B cell (primary cell): ENCODE measurements at regions not wholly inside any gene's neighbourhood (a gene's known extent, or its start where the extent isn't known, plus 50 kb on each side); places are given as distances from the start of the nearest gene placed in this dataset. TPM values are rescaled to one million over a fixed set of nuclear protein-coding genes. Genes with fewer than 3 reads are reported as not detected.

Experiments
- ATAC-seq: fragments of 200-7000 bp; cut with Tn5 transposase; one replicate; pipeline ENCODE4 v1.10.0; 2021; ENCODE audit warnings: low read depth, mild to moderate bottlenecking, moderate number of reproducible peaks, moderate library complexity
- CTCF ChIA-PET: fragments of 350-600 bp; sonication (Branson Sonifier 250); formaldehyde crosslinking; loops from one replicate; lab custom pipeline; 2021; ENCODE audit warnings: antibody characterized with exemption, inconsistent platforms; lab: Charles Lee
- POLR2A ChIA-PET: fragments of 350-600 bp; sonication (Branson Sonifier 250); formaldehyde crosslinking; loops from one replicate; lab custom pipeline; 2021; ENCODE audit warnings: antibody characterized with exemption; lab: Charles Lee
- DNase-seq: peaks from one replicate; pipeline ENCODE4 v3.0.0; 2013
- H2AFZ ChIP-seq: 2 replicates; pipeline ENCODE4 v1.6.1; 2012; ENCODE audit warnings: mild to moderate bottlenecking, low read depth, low read length; ENCODE audit not compliant: insufficient read depth, poor library complexity, severe bottlenecking
- H3K27ac ChIP-seq, 2 donors: 1 replicate in 1 of 2; 2 replicates in 1 of 2; pipeline ENCODE4 v1.5.1; 2012 to 2013; ENCODE audit warnings: low read length in 2 of 2, mild to moderate bottlenecking in 2 of 2, moderate library complexity in 1 of 2
- H3K27me3 ChIP-seq, 4 experiments: fragments of 200-600 bp in 1 of 4; sonication (generic) in 1 of 4; replicated peaks in 1 of 4; 1 replicate in 2 of 4; 2 replicates in 2 of 4; pipeline versions ENCODE4 v1.6.1 to v1.7.0; 2013 to 2016; ENCODE audit warnings: low read length in 3 of 4, mild to moderate bottlenecking in 2 of 4, mixed read lengths in 1 of 4, moderate library complexity in 1 of 4; ENCODE audit not compliant: insufficient read depth in 4 of 4, control insufficient read depth in 3 of 4; ENCODE audit errors: control extremely low read depth in 1 of 4
- H3K36me3 ChIP-seq, 2 experiments: replicated peaks in 1 of 2; 1 replicate in 1 of 2; 2 replicates in 1 of 2; pipeline versions ENCODE4 v1.6.1 to v1.7.1; 2013; ENCODE audit warnings: low read length in 1 of 2; ENCODE audit not compliant: insufficient read depth in 2 of 2, control insufficient read depth in 1 of 2; ENCODE audit errors: control extremely low read depth in 1 of 2, extremely low read depth in 1 of 2
- H3K4me1 ChIP-seq, 2 donors: fragments of 200-600 bp in 1 of 2; sonication (generic) in 1 of 2; 1 replicate in 1 of 2; 2 replicates in 1 of 2; pipeline versions ENCODE4 v1.5.1 to v1.6.1; 2013 to 2017; ENCODE audit warnings: low read length in 2 of 2; ENCODE audit not compliant: control insufficient read depth in 2 of 2, insufficient read depth in 2 of 2
- H3K4me2 ChIP-seq: replicated peaks from 2 replicates; pipeline ENCODE3; 2012; ENCODE audit warnings: mild to moderate bottlenecking, low read depth, low read length; ENCODE audit not compliant: poor library complexity, severe bottlenecking
- H3K4me3 ChIP-seq, 5 experiments: fragments of 200-600 bp in 1 of 5; sonication (generic) in 1 of 5; 1 replicate in 3 of 5; 2 replicates in 2 of 5; pipeline versions ENCODE4 v1.5.1 to v1.7.0; 2011 to 2016; ENCODE audit warnings: low read length in 4 of 5, mild to moderate bottlenecking in 4 of 5, low read depth in 2 of 5, control low read depth in 1 of 5, moderate library complexity in 1 of 5; ENCODE audit not compliant: insufficient read depth in 1 of 5; ENCODE audit errors: control extremely low read depth in 1 of 5, extremely low read depth in 1 of 5
- H3K79me2 ChIP-seq: fragments of 200-600 bp; sonication (generic); one replicate; pipeline ENCODE4 v1.6.0; 2016; ENCODE audit warnings: low read length; ENCODE audit not compliant: control insufficient read depth, insufficient read depth
- H3K9ac ChIP-seq: fragments of 200-600 bp; sonication (generic); 2 replicates; pipeline ENCODE4 v1.6.1; 2017; ENCODE audit warnings: mild to moderate bottlenecking, low read length, moderate library complexity
- H3K9me3 ChIP-seq, 3 donors: one replicate each; pipeline versions ENCODE4 v1.6.1 to v1.7.1; 2013; ENCODE audit warnings: low read length in 2 of 3; ENCODE audit not compliant: control insufficient read depth in 2 of 3, insufficient read depth in 1 of 3; ENCODE audit errors: control extremely low read depth in 1 of 3
- H4K20me1 ChIP-seq: 2 replicates; pipeline ENCODE4 v1.6.0; 2012; ENCODE audit warnings: mild to moderate bottlenecking, low read length; ENCODE audit not compliant: insufficient read depth, control insufficient read depth, poor library complexity, severe bottlenecking
- H3K27ac Mint-ChIP-seq: one replicate; pipeline ENCODE4 v1.8.0; 2021; ENCODE audit warnings: mixed read lengths
- H3K27me3 Mint-ChIP-seq: one replicate; pipeline ENCODE4 v1.8.0; 2021; ENCODE audit warnings: mixed read lengths
- H3K4me1 Mint-ChIP-seq: one replicate; pipeline ENCODE4 v1.8.0; 2021; ENCODE audit warnings: mixed read lengths
- H3K4me3 Mint-ChIP-seq: one replicate; pipeline ENCODE4 v1.8.0; 2021; ENCODE audit warnings: mixed read lengths
- H3K9me3 Mint-ChIP-seq: one replicate; pipeline ENCODE4 v1.8.0; 2022; ENCODE audit warnings: mixed read lengths; ENCODE audit not compliant: insufficient read depth
- EZH2 ChIP-seq: IDR thresholded peaks from 2 replicates; pipeline ENCODE4 v1.6.1; 2012; ENCODE audit warnings: borderline replicate concordance, low read depth, mild to moderate bottlenecking, moderate library complexity, low read length; ENCODE audit not compliant: insufficient read depth, poor library complexity, severe bottlenecking
- WGBS: methylation state at CpG from one replicate; pipeline ENCODE4 v1.1.5; 2013; ENCODE audit warnings: missing lambda C conversion rate; ENCODE audit not compliant: insufficient coverage; 5-methylcytosine and 5-hydroxymethylcytosine counted together
- intact Hi-C: fragments of 100-400 bp; cut with micrococcal nuclease; formaldehyde crosslinking; loops from one replicate; pipeline ENCODE4 v1.10.0; 2022
- small RNA-seq: library from RNA; depleted of rRNA; stranded (forward); fragments of <200 nt; gene quantifications from one replicate; pipeline ENCODE3, GENCODE V24; 2012; ENCODE audit warnings: low replicate concordance, low read depth; ENCODE audit not compliant: insufficient read length
- TF ChIP-seq, protein P1 (sequence below): fragments of 200-600 bp; IDR thresholded peaks from one replicate; pipeline ENCODE4 v1.8.0; 2022; ENCODE audit warnings: antibody characterized with exemption, mild to moderate bottlenecking

DNA sequence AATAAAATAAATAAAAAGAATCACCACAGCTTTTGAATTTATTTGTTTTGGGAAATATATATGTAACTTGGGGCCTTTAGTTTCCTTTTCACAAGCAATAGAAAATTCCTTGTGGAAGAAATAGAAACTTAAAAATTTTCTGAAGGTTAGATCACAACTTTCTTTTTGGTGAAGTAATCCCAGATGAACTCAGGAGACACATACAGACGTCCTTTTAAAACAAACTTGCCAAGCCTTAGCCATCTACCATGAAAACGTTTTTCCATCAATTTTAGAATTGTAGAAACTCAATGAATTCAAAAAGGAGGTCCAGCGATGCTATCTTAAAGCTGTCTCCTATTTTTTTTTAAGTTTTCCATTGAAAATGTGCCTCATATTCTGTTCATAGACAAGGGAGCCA is 225.6 kb downstream of the ASXL3 start:
- Histone ChIP-seq H3K4me3 (no peak overlapping the region), H2AFZ (no peak overlapping the region), H3K9ac (no peak overlapping the region), H3K4me2 (no peak overlapping the region), H3K27me3 (no peaks in the 10 kb centered on the region), H3K9me3 (no peaks in the 10 kb centered on the region), H3K36me3 (no peaks in the 10 kb centered on the region), H4K20me1 (no peaks in the 10 kb centered on the region), H3K4me1 (no peaks in the 10 kb centered on the region), H3K27ac (no peak overlapping the region), H3K79me2 (no peaks in the 10 kb centered on the region)
- ChIA-PET POLR2A (no interaction called here), CTCF (no interaction called here)
- Mint-ChIP-seq H3K4me3 (no peak overlapping the region), H3K27ac (no peak overlapping the region), H3K27me3 (no peaks in the 10 kb centered on the region), H3K4me1 (no peaks in the 10 kb centered on the region), H3K9me3 (no peaks in the 10 kb centered on the region)
- TF ChIP-seq, protein P1, sequence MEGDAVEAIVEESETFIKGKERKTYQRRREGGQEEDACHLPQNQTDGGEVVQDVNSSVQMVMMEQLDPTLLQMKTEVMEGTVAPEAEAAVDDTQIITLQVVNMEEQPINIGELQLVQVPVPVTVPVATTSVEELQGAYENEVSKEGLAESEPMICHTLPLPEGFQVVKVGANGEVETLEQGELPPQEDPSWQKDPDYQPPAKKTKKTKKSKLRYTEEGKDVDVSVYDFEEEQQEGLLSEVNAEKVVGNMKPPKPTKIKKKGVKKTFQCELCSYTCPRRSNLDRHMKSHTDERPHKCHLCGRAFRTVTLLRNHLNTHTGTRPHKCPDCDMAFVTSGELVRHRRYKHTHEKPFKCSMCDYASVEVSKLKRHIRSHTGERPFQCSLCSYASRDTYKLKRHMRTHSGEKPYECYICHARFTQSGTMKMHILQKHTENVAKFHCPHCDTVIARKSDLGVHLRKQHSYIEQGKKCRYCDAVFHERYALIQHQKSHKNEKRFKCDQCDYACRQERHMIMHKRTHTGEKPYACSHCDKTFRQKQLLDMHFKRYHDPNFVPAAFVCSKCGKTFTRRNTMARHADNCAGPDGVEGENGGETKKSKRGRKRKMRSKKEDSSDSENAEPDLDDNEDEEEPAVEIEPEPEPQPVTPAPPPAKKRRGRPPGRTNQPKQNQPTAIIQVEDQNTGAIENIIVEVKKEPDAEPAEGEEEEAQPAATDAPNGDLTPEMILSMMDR = no peak
- no peak for TF ChIP-seq EZH2
- intact Hi-C loops = no loop called here
- no CpG with 5 or more reads among the region's 3 CpGs for WGBS
- ATAC-seq = no peak
- DNase-seq = no peak

DNA sequence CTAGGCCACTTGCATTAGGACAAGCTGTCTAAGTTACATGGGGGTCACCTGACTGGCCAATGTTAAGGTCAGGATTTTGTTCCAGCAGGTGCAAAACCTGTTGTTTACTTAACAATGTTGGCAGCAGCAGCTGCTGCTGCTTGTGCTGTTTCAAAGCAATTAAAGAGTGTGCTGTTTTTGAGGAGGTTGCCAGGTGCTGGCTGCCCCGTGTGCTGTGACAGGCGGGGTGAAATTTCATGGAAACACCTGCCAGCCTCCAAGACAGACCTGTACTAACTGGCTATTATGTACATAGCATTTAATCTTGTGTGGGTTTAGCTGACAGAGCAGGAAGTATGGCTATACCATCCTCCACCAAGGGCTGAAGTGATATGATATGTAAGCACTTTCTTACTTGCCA is 224.9 kb downstream of the ASXL3 start:
- TF ChIP-seq EZH2 = no peak
- TF ChIP-seq, protein P1 = no peak
- intact Hi-C loops = no loop called here
- Histone ChIP-seq H4K20me1 (no peaks in the 10 kb centered on the region), H3K4me1 (no peaks in the 10 kb centered on the region), H3K4me3 (no peak overlapping the region), H3K36me3 (no peaks in the 10 kb centered on the region), H3K79me2 (no peaks in the 10 kb centered on the region), H3K9me3 (no peaks in the 10 kb centered on the region), H3K9ac (no peak overlapping the region), H3K27me3 (no peaks in the 10 kb centered on the region), H3K4me2 (no peak overlapping the region), H2AFZ (no peak overlapping the region), H3K27ac (no peak overlapping the region)
- ChIA-PET CTCF (no interaction called here), POLR2A (no interaction called here)
- no peak overlapping the region for H3K4me3 Mint-ChIP-seq
- H3K9me3 Mint-ChIP-seq = no peaks in the 10 kb centered on the region
- H3K27me3 Mint-ChIP-seq = no peaks in the 10 kb centered on the region
- H3K27ac Mint-ChIP-seq = no peak overlapping the region
- DNase-seq (no peak), ATAC-seq (no peak)
- no CpG with 5 or more reads among the region's 2 CpGs for WGBS
- H3K4me1 Mint-ChIP-seq = no peaks in the 10 kb centered on the region

Small RNAs in the stretch of these regions (small RNA-seq; reads per million reads assigned to genes)
- not detected for gene RF00019
